ENCODE measurements at regions not wholly inside any gene's neighbourhood (a gene's known extent, or its start where the extent isn't known, plus 50 kb on each side); places are given as distances from the start of the nearest gene placed in this dataset.
"Not testable (repeated sequence)": the region's sequence is repeated elsewhere in the genome, so short reads cannot be mapped to it uniquely, and the experiment has no call there.

DNA sequence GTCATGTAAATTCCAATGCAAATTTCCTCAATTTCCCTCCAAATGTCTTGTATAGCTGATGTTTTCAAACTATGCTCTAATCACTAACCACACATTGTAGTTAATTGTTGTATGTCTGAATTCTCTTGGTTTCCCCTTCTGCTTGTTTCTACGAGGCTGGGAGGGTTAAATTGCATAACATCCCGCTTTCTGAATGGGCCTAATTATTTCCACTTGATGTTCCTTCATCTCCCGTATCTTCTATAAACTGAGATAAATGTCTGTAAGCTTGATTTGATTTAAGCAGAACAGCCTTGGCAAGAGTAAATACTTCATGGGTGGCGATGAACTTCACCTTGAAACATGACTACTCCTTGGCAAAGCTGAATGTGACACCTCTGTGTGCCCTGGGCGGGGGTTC is 72.2 kb downstream of the SERINC2 start:
- POLR2A ChIA-PET = no interaction called here
- CTCF ChIA-PET = no interaction called here
- TF ChIP-seq CTBP1 (IDR thresholded peaks at IDR 0.05; ENCODE audit: borderline replicate concordance) = no peak
- TF ChIP-seq BHLHE40 (IDR thresholded peaks at IDR 0.05; ENCODE audit: borderline replicate concordance) = no peak
- no peak for TF ChIP-seq SP1 (IDR thresholded peaks at IDR 0.05)
- TF ChIP-seq TARDBP (IDR thresholded peaks at IDR 0.05) = no peak
- TF ChIP-seq ZNF384 (IDR thresholded peaks at IDR 0.05) = no peak
- TF ChIP-seq L3MBTL2 (conservative IDR thresholded peaks at IDR 0.05) = no peak
- no peak for TF ChIP-seq FOXA1 (IDR thresholded peaks at IDR 0.05)
- no peak for TF ChIP-seq FOXK2 (IDR thresholded peaks at IDR 0.05)
- no peak for TF ChIP-seq NFRKB (IDR thresholded peaks at IDR 0.05)
- TF ChIP-seq SUZ12 (IDR thresholded peaks at IDR 0.05) = no peak
- TF ChIP-seq HDGF (IDR thresholded peaks at IDR 0.05; ENCODE audit: borderline replicate concordance) = no peak
- TF ChIP-seq, protein P1, sequence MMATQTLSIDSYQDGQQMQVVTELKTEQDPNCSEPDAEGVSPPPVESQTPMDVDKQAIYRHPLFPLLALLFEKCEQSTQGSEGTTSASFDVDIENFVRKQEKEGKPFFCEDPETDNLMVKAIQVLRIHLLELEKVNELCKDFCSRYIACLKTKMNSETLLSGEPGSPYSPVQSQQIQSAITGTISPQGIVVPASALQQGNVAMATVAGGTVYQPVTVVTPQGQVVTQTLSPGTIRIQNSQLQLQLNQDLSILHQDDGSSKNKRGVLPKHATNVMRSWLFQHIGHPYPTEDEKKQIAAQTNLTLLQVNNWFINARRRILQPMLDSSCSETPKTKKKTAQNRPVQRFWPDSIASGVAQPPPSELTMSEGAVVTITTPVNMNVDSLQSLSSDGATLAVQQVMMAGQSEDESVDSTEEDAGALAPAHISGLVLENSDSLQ (IDR thresholded peaks at IDR 0.05) = no peak
- no peak for TF ChIP-seq FOXM1 (IDR thresholded peaks at IDR 0.05; ENCODE audit: borderline replicate concordance)
- DNase-seq (ENCODE audit: extremely low spot score) = no peak

- CTCF ChIA-PET = no interaction called here
- POLR2A ChIA-PET = no interaction called here
These were observed 74.1 kb downstream of the SERINC2 start for GRCh38 chr1:31487143-31487542.

DNA sequence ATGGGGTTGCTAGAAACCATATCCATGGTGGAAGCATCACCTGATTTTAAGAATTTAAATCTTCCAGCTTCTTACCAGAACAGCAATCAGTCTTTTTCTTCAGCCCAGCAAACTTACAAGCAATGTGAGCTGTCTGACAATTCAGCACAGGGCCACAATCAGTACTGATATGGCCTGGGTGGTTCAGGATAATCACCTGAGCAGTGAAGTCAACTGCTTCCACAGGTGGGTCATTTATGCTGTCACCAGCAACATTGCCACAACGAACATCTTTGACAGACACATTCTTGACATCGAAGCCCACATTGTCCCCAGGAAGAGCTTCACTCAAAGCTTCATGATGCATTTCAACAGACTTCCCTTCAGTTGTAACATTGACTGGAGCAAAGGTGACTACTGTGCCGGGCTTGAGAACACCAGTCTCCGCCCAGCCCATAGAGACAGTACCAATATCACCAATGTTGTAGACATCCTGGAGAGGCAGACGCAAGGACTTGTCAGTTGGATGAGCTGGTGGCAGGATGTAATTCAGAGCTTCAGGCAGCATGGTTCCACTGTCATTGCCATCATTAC is 74.8 kb downstream of the SERINC2 start:
- TF ChIP-seq ARNT (IDR thresholded peaks at IDR 0.05) (no peak), LEF1 (IDR thresholded peaks at IDR 0.05; ENCODE audit: borderline replicate concordance) (no peak), ZNF384 (IDR thresholded peaks at IDR 0.05) (no peak), SP1 (IDR thresholded peaks at IDR 0.05) (no peak), FOXK2 (IDR thresholded peaks at IDR 0.05) (no peak), FOXM1 (IDR thresholded peaks at IDR 0.05; ENCODE audit: borderline replicate concordance) (no peak), NFRKB (IDR thresholded peaks at IDR 0.05) (no peak), SUZ12 (IDR thresholded peaks at IDR 0.05) (no peak)
- POLR2A ChIA-PET = no interaction called here
- DNase-seq (ENCODE audit: extremely low spot score) = no peak
- CTCF ChIA-PET = no interaction called here

More at GRCh38 chr1:31487143-31487542, 74.1 kb downstream of the SERINC2 start:
- no peak for TF ChIP-seq ZNF384 (IDR thresholded peaks at IDR 0.05)
- no peak for TF ChIP-seq FOXA1 (IDR thresholded peaks at IDR 0.05)
- TF ChIP-seq FOXM1 (IDR thresholded peaks at IDR 0.05; ENCODE audit: borderline replicate concordance) = no peak
- TF ChIP-seq BHLHE40 (IDR thresholded peaks at IDR 0.05; ENCODE audit: borderline replicate concordance) = no peak
- no peak for TF ChIP-seq L3MBTL2 (conservative IDR thresholded peaks at IDR 0.05)
- TF ChIP-seq ELF4 (IDR thresholded peaks at IDR 0.05) = no peak
- no peak for TF ChIP-seq CTBP1 (IDR thresholded peaks at IDR 0.05; ENCODE audit: borderline replicate concordance)
- no peak for TF ChIP-seq FOXK2 (IDR thresholded peaks at IDR 0.05)
- TF ChIP-seq, protein P1 (IDR thresholded peaks at IDR 0.05) = no peak
- TF ChIP-seq ARNT (IDR thresholded peaks at IDR 0.05) = no peak
- no peak for TF ChIP-seq SUZ12 (IDR thresholded peaks at IDR 0.05)
- TF ChIP-seq LEF1 (IDR thresholded peaks at IDR 0.05; ENCODE audit: borderline replicate concordance) = no peak
- TF ChIP-seq SP1 (IDR thresholded peaks at IDR 0.05) = no peak
- TF ChIP-seq NFRKB (IDR thresholded peaks at IDR 0.05) = no peak
- DNase-seq (ENCODE audit: extremely low spot score) = no peak

- CTCF ChIA-PET = no interaction called here
- no peak for DNase-seq (ENCODE audit: extremely low spot score)
- POLR2A ChIA-PET = no interaction called here
- no peak for TF ChIP-seq TARDBP (IDR thresholded peaks at IDR 0.05)
- no peak for TF ChIP-seq L3MBTL2 (conservative IDR thresholded peaks at IDR 0.05)
- TF ChIP-seq FOXM1 (IDR thresholded peaks at IDR 0.05; ENCODE audit: borderline replicate concordance) = no peak
- TF ChIP-seq FOXK2 (IDR thresholded peaks at IDR 0.05) = no peak
- TF ChIP-seq CTBP1 (IDR thresholded peaks at IDR 0.05; ENCODE audit: borderline replicate concordance) = no peak
- TF ChIP-seq ELF4 (IDR thresholded peaks at IDR 0.05) = no peak
- no peak for TF ChIP-seq ZNF384 (IDR thresholded peaks at IDR 0.05)
- no peak for TF ChIP-seq HDGF (IDR thresholded peaks at IDR 0.05; ENCODE audit: borderline replicate concordance)
- TF ChIP-seq NFRKB (IDR thresholded peaks at IDR 0.05) = no peak
- TF ChIP-seq FOXA1 (IDR thresholded peaks at IDR 0.05) = no peak
- no peak for TF ChIP-seq SP1 (IDR thresholded peaks at IDR 0.05)
- no peak for TF ChIP-seq BHLHE40 (IDR thresholded peaks at IDR 0.05; ENCODE audit: borderline replicate concordance)
- TF ChIP-seq, protein P1 (IDR thresholded peaks at IDR 0.05) = no peak
- no peak for TF ChIP-seq SUZ12 (IDR thresholded peaks at IDR 0.05)
- no peak for TF ChIP-seq LEF1 (IDR thresholded peaks at IDR 0.05; ENCODE audit: borderline replicate concordance)
- TF ChIP-seq ARNT (IDR thresholded peaks at IDR 0.05) = no peak
These were observed 75.5 kb downstream of the SERINC2 start for GRCh38 chr1:31488528-31488927.

DNA sequence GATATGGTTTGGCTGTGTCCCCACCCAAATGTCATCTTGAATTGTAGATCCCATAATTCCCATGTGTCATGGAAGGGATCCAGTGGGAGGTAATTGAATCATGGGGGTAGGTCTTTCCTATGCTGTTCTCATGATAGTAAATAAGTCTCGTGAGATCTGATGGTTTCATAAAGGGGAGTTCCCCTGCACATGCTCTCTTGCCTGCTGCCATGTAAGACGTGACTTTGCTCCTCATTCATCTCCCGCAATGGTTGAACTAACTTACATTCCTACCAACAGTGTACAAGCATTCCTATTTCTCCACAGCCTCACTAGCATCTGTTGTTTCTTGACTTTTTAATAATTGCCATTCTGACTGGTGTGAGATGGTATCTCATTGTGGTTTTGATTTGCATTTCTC is 76.6 kb downstream of the SERINC2 start:
- POLR2A ChIA-PET; DNase-seq (ENCODE audit: extremely low spot score); CTCF ChIA-PET: not testable (repeated sequence)

DNA sequence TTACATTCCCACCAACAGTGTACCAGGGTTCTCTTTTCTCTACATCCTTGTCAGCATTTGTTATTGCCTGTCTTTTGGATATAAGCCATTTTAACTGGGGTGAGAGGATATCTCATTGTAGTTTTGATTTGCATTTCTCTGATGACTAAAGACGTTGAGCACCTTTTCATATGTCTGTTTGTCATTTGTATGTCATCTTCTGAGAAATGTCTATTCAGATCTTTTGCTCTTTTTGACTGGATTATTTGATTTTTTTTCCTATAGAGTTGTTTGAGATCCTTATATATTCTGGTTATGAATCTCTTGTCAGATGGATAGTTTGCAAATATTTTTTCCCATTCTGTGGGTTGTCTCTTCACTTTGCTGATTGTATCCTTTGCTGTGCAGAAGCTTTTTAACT is 77.6 kb downstream of the SERINC2 start:
- CTCF ChIA-PET; POLR2A ChIA-PET; DNase-seq (ENCODE audit: extremely low spot score): not testable (repeated sequence)

DNA sequence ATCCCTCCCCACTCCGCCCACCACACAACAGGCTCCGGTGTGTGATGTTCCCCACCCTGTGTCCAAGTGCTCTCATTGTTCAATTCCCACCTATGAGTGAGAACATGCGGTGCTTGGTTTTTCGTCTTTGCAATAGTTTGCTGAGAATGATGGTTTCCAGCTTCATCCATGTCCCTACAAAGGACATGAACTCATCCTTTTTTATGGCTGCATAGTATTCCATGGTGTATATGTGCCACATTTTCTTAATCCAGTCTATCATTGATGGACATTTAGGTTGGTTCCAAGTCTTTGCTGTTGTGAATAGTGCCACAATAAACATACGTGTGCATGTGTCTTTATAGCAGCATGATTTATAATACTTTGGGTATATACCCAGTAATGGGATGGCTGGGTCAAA is 81.0 kb upstream of the TINAGL1 start:
- POLR2A ChIA-PET; CTCF ChIA-PET; DNase-seq (ENCODE audit: extremely low spot score): not testable (repeated sequence)

DNA sequence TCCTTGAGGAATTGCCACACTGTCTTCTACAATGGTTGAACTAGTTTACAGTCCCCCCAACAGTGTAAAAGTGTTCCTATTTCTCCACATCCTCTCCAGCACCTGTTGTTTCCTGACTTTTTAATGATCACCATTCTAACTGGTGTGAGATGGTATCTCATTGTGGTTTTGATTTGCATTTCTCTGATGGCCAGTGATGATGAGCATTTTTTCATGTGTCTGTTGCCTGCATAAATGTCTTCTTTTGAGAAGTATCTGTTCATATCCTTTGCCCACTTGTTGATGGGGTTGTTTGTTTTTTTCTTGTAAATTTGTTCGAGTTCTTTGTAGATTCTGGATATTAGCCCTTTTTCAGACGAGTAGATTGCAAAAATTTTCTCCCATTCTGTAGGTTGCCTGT is 80.5 kb upstream of the TINAGL1 start:
- CTCF ChIA-PET; DNase-seq (ENCODE audit: extremely low spot score); POLR2A ChIA-PET: not testable (repeated sequence)
